Stimulated activated CD8-positive, alpha-beta memory T cell treated with anti-CD3 and anti-CD28 coated beads, Interleukin-12 subunit alpha, Interleukin-12 subunit beta, amount 100 ng/mL, for 24 hours (primary cell): ENCODE measurements at regions not wholly inside any gene's neighbourhood (a gene's known extent, or its start where the extent isn't known, plus 50 kb on each side); places are given as distances from the start of the nearest gene placed in this dataset.

Experiments used
- DNase-seq: peaks from one replicate; pipeline ENCODE4 v3.0.0-alpha.2; 2020; ENCODE audit errors: extremely low read depth

DNA sequence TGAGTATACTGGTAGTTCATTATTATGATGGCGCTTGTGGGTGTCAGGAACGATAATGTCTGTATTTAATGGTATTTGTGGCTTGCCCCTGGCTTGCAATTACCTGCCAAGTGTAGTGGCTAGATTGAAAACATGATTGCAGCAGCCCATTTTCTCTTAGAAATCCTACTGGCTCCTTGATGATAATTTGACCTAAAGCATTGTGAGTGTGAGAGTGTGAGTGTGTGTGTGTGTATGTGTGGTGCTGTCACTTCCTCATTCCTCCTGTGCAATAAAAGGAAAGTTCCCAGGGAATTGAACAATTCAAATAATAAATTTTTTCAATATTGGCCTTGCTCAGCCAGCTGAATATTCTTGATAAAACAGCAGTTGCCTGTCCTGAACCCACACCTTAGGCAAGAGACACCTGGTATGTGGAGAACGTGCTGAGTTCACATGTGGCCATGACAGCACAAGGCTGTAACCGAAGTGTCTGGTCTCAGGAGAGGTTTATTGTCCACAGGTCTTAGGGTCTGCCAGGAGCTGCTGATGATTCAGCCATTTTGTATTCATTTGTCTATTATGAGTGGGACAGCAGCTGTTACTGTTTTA is 193.3 kb downstream of the CD47 start:
- DNase-seq = no peak

DNA sequence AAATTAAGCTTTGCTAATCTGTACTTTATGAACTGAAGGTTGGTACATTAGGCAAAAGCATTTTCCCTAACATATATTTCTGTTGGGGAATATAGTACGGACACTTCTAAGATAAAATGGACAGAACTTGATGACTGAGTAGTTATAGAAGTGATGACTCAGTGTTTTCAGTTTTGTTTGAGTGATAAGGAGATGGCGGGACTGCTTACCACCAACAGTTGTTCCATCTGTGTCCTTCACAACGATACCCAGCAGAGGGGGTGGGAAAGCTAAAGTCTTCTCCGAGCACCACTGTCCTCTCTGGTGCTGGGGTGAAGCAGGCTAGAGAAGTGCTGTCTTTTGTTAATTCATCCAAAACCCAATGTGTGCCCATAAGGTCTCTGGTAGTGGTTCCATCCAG is 195.8 kb downstream of the CD47 start:
- no peak for DNase-seq

DNA sequence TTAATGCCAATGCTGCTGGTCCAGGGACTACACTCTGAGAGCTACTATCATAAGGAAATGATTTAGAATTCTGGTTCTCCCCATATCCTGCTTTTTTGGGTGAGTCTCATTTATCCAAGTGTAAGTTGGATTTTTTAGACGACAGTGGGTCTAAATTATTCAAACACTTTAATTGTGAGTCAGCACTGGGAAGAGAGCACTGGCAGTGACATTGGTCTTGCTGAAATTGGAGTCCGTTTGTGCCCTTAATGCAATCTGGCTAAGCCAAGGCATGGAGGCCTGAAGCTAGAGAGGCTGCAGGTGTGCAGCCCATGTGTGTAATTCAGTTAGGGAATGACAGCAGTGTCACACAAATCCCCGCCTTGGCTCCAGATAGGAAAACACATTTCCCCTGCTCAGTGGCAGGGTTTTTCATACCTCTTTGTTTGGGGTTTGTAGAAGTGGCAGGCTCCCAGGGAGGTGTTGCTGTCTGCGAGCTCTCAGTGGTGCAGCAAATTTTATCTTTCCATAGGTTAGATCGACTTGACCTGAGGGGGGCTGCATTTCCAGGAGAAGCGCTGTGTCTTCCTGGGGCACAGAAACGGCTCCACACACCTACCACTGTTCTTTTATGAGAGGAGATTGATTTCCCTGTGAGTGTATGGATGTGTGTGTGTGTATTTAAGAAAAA is 197.7 kb downstream of the CD47 start:
- no peak for DNase-seq

DNA sequence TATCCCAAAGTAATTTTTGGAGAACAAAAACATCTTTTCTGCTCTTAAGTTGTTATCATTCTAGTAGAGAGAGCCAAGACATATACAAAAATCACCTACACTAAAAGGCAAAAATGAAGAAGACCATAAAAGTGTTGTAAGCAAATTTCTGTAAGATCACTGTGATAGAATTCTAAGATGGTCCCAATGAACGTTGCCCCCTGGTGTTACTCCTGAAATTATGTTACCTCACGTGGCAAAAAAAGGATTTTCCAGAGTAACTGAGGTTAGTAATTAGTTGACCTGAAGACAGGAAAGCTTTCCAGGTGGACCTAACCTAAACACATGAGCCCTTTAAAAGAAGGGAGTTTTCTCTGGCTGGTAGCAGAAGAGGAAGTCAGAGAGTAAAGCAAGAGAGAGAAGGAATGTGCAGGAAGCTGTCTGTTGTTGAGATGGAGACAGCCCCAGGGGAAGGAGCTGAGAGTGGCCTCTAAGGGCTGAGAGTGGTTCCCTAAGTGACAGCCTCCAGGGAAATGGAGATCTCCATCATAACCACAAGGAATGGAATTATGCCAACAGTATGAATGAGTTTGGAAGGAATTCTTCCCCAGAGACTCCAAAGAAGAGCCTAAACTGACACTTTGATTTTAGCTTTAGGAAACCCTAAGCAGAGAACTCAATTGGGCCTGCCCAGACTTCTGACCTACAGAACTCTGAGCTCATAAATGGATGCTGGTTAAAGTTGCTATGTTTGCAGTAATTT is 205.9 kb downstream of the CD47 start:
- DNase-seq = no peak

DNA sequence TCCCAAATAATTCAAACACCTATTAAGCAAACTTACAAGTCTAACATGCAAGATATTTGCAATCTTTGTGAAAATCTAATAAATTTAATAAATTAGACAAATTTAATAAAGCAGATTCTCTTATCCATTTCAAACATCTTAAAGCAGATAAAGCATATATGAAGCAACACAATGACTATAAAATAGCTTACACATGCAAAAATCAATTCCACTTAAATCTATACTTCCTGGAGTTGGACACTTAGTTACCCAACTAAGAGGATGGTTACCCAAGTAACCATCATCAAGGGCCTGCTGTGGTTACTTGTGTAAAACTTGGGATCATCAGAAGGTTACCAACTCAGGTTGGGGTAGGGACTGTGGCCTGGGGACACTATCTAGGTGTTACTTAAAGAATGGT is 206.8 kb downstream of the CD47 start:
- DNase-seq = no peak

DNA sequence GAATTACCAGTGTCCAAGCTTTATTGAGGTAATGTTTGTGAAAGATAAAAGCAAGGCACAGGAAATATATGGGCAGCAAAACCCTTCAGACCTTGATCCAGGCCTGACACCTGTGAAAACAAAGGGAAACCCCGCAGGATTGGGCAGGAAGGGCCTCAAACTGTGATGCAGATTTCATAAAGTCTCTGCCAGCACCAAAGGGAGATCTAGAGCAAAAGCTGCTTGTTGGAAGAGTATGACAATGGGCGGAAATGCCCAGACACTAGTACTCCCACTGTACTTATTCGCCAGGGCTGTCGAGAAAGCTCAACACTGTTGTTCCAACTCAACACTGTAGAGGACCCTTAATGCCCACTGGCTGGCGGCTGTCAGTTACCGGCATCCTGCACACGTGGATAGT is 207.9 kb downstream of the CD47 start:
- no peak for DNase-seq

DNA sequence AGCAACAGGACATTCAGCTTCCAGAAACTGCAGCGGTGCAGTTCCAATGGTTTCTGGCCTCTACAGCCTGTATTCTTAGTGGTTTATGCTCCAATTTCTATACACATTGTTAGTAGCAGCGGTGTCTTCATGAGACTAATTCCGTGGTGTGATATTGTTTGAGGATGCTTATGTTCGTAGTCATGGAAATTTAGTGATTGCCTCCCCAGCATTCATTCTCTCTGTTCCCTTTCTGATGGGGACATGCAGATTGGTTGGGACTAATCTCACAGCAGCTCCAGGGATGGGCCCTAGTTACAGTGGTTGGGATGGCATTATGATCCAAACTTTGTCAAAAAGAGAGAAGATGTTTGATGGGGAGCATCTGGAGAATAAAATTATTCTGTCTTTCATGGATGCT is 208.6 kb downstream of the CD47 start:
- DNase-seq = no peak

DNA sequence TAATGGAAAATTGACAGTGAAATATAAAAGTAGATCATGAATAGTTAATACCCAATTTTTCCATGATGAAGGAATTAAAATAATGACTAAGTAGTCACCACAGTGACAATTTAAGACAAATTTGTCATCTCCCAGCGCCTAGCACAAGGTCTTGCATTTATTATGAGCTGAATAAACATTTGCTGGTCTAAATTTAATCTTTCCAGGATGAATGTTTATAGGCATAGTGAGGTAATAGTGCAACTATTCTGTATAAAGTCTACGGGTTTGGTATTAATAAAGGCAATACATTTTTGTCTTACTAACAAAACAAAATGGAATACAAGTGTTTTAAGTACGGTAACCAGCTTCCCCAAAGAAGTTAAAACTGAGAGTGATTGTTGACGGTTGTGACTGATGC is 209.3 kb downstream of the CD47 start:
- DNase-seq = no peak

DNA sequence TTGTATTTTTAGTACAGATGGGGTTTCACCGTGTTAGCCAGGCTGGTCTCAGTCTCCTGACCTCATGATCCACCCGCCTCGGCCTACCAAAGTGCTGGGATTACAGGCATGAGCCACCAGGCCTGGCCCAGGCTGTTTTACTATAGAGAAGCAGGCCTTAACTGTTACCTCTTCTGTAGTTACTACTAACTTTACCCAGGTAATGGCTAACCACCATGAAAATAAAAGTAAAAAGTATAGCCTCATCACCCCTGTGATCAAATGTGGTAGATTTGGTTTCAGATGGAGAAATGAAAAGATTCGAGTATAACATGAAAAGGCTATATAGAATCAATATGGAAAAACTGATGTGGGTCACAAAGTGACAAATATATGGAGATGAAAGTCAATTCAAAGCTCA is 210.1 kb downstream of the CD47 start:
- DNase-seq = no peak

DNA sequence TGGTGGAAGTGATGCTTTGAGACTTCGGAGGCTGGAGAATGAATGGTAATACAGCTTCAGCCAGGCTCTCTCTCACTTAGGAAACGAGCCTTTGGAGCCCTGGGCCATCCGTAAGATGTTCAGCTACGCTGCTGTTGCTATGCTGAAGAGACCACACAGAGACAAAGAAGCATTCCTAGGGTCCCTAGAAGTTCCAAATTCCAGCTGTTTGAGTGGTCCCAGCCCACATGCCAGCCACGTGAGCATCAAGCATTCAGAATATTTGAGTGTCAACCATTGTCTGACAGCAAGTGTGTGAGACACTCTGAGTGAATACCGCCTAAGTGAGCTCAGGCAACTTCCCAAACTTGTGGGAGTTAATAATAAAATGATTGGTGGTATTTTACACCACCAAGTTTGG is 212.9 kb downstream of the CD47 start:
- no peak for DNase-seq

DNA sequence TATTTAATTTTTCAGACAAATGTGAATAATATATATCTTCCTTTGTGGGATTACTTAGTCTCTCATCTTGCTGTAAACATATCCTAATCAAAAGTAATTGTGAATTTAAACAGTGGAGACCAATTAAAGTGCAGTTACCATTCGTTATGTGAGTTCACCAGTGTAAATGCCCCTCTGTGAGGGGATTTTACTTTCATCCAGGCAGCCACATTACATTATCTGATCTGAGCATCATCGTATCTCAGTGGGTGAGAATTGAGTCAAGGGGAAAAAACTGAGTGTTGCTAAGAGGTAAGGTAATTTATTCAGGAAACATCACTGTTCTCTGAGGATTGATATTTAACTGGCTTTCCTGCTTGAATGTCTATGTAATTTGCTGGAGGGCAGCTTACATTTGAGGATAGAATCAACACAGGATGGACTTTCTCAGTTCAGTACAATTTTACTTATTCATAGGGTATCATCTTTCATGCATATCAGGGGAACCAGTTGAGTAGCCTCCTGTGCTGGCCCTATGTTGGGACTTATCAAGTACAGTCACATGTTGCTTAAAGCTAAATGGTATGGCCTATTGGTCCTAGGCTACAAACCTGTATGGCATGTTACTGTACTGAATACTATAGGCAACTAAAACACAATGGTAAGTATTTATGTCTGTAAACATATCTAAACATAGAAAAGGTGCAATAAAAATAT is 219.7 kb downstream of the CD47 start:
- DNase-seq = no peak

DNA sequence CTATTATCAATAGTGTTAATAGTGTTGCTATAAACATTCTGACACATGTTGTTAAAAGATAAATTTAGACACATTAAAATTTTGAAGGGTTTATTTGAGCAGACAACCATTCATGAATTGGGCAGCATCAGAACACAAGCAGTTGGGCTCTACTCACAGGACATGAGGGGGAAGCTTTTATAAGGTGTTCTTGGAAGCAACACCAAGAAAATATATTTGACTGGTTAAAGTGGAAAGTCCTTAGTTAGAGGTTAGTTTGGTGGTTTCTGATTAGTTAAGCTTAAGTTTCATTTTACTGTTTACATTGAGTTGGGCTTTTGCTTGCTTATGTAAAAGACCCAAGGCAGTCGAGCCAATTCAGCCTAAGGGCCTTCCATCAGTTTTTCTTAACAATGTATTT is 220.7 kb downstream of the CD47 start:
- no peak for DNase-seq

DNA sequence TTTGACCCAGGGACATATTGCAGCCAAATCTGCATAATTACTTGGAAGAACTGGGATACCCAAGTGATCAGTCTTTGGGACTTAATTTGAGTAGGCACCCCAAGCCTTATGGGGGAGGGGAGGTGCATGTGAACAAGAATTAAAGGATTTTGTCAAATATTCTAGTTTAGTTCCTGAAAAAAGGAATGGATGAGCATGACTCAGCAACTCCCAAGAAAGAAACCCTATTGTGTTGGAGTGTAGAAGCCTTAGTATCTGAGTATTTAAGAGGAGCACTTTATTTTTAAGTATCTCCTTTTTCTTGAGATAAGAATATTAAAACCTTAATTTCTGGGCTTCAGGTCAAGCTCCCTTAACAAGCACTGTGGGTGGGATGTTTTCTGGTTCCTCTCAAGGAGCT is 222.4 kb downstream of the CD47 start:
- DNase-seq = no peak

DNA sequence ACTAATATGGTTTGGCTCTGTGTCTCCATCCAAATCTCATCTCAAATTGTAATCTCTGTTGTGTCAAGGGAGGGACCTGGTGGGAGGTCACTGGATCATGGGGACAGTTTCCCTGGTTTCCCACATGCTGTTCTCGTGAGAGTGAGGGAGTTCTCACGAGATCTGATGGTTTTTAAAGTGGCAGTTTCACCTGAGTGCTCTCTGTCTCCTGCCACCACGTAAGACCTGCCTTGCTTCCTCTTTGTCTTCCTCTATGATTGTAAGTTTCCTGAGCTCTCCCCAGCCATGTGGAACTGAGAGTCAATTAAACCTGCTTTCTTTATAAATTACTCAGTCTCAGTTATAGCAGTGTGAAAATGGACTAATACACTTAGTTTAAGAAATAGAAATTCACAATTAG is 228.9 kb downstream of the CD47 start:
- DNase-seq = no peak

DNA sequence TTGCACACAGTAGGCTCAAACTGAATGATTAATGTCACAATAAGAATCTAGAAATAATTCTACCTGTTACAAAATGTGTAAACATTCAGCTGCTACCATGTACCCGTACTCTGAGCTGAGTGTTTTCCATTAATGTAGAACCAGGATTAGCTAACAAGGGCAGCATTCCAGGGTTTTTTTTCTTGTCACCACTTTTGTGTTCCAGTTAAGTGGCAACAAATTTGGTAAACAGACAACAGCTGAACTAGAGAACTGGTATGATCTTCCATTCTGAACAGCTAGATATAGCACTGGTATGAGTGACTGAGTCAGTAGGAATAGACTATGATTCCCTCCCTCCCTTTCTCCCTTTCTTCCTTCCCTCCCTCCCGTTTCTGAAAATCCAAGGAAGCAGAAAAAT is 229.4 kb downstream of the CD47 start:
- no peak for DNase-seq
